HEK293 (cell line): ENCODE measurements at regions not wholly inside any gene's neighbourhood (a gene's known extent, or its start where the extent isn't known, plus 50 kb on each side); places are given as distances from the start of the nearest gene placed in this dataset.

Experiments used
- CTCF ChIA-PET: fragments of 350-600 bp; formaldehyde crosslinking; extraction: SDS; loops from one replicate; lab custom pipeline; 2021; ENCODE audit warnings: antibody characterized with exemption; lab: Yijun Ruan, JAX
- POLR2A ChIA-PET: fragments of 300-600 bp; formaldehyde crosslinking; extraction: SDS; loops from one replicate; lab custom pipeline; 2020; ENCODE audit warnings: antibody characterized with exemption, inconsistent platforms; lab: Yijun Ruan, JAX
- H3K27ac ChIP-seq: fragments of 200-500 bp; sonication (Bioruptor generic); 2 replicates; pipeline ENCODE4 v1.5.1; 2014; ENCODE audit warnings: low read depth, low read length, control low read depth, inconsistent platforms; ENCODE audit errors: extremely low read depth
- H3K36me3 ChIP-seq, 2 experiments: fragments of 200-500 bp in 1 of 2; sonication (Bioruptor generic) in 1 of 2; 1 replicate in 1 of 2; 2 replicates in 1 of 2; pipeline ENCODE4 v1.5.1; 2014 to 2017; ENCODE audit warnings: inconsistent platforms in 2 of 2, low read length in 2 of 2; ENCODE audit not compliant: control insufficient read depth in 2 of 2, insufficient read depth in 1 of 2
- H3K4me1 ChIP-seq: fragments of 200-500 bp; sonication (Bioruptor generic); 2 replicates; pipeline ENCODE4 v1.5.1; 2014; ENCODE audit warnings: mild to moderate bottlenecking, low read length, inconsistent platforms; ENCODE audit not compliant: control insufficient read depth, insufficient read depth
- H3K4me3 ChIP-seq: 2 replicates; pipeline ENCODE4 v1.5.1; 2011; ENCODE audit warnings: low read depth, mild to moderate bottlenecking, control low read depth, low read length, moderate library complexity
- H3K9me3 ChIP-seq: fragments of 200-500 bp; sonication (Bioruptor generic); 2 replicates; pipeline ENCODE4 v1.5.1; 2014; ENCODE audit warnings: low read depth, low read length, inconsistent platforms; ENCODE audit not compliant: control insufficient read depth, insufficient read depth
- KLF10 ChIP-seq: fragments of 450-650 bp; IDR thresholded peaks from 2 replicates; pipeline ENCODE4 v1.5.1; 2018; ENCODE audit warnings: missing biosample characterization, mild to moderate bottlenecking, missing genetic modification characterization
- KLF7 ChIP-seq: fragments of 450-650 bp; formaldehyde crosslinking; IDR thresholded peaks from 2 replicates; pipeline ENCODE4 v1.5.1; 2016; ENCODE audit warnings: missing biosample characterization, missing genetic modification characterization, borderline replicate concordance
- OVOL3 ChIP-seq: fragments of 450-650 bp; formaldehyde crosslinking; IDR thresholded peaks from 2 replicates; pipeline ENCODE4 v1.5.1; 2016; ENCODE audit warnings: missing biosample characterization, missing genetic modification characterization
- TRIM28 ChIP-seq: IDR thresholded peaks from 2 replicates; pipeline ENCODE4 v1.6.1; 2011; ENCODE audit warnings: low read length, control low read depth, borderline replicate concordance
- ZBTB7A ChIP-seq: fragments of 450-650 bp; formaldehyde crosslinking; IDR thresholded peaks from 2 replicates; pipeline ENCODE4 v1.5.1; 2016; ENCODE audit warnings: low read depth, missing biosample characterization, missing genetic modification characterization
- ZFP69B ChIP-seq: fragments of 450-650 bp; formaldehyde crosslinking; IDR thresholded peaks from 2 replicates; pipeline ENCODE4 v1.5.1; 2016; ENCODE audit warnings: missing biosample characterization, missing genetic modification characterization
- ZNF169 ChIP-seq: fragments of 450-650 bp; formaldehyde crosslinking; IDR thresholded peaks from 2 replicates; pipeline ENCODE4 v1.5.1; 2016; ENCODE audit warnings: missing biosample characterization, missing genetic modification characterization
- ZNF214 ChIP-seq: fragments of 450-650 bp; formaldehyde crosslinking; IDR thresholded peaks from 2 replicates; pipeline ENCODE4 v1.5.1; 2017; ENCODE audit warnings: missing biosample characterization, mild to moderate bottlenecking, missing genetic modification characterization, borderline replicate concordance
- ZNF221 ChIP-seq: fragments of 450-650 bp; formaldehyde crosslinking; IDR thresholded peaks from 2 replicates; pipeline ENCODE4 v1.5.1; 2017; ENCODE audit warnings: missing biosample characterization, missing genetic modification characterization, borderline replicate concordance
- ZNF23 ChIP-seq: fragments of 450-650 bp; formaldehyde crosslinking; IDR thresholded peaks from 2 replicates; pipeline ENCODE4 v1.5.1; 2016; ENCODE audit warnings: missing biosample characterization, missing genetic modification characterization, borderline replicate concordance
- ZNF239 ChIP-seq: fragments of 450-650 bp; formaldehyde crosslinking; IDR thresholded peaks from 2 replicates; pipeline ENCODE4 v1.5.1; 2016; ENCODE audit warnings: missing biosample characterization, missing genetic modification characterization
- ZNF24 ChIP-seq: fragments of 450-650 bp; formaldehyde crosslinking; IDR thresholded peaks from 2 replicates; pipeline ENCODE4 v1.5.1; 2016; ENCODE audit warnings: missing biosample characterization, missing genetic modification characterization
- ZNF423 ChIP-seq: fragments of 450-650 bp; formaldehyde crosslinking; IDR thresholded peaks from 2 replicates; pipeline ENCODE4 v1.5.1; 2016; ENCODE audit warnings: missing biosample characterization, missing genetic modification characterization
- ZNF426 ChIP-seq: fragments of 450-650 bp; formaldehyde crosslinking; IDR thresholded peaks from 2 replicates; pipeline ENCODE4 v1.5.1; 2017; ENCODE audit warnings: missing biosample characterization, missing genetic modification characterization, mild to moderate bottlenecking, inconsistent platforms, moderate library complexity
- ZNF510 ChIP-seq: fragments of 450-650 bp; formaldehyde crosslinking; IDR thresholded peaks from 2 replicates; pipeline ENCODE4 v1.5.1; 2018; ENCODE audit warnings: mild to moderate bottlenecking, missing genetic modification characterization, missing biosample characterization; ENCODE audit not compliant: insufficient replicate concordance
- ZNF548 ChIP-seq: fragments of 450-650 bp; formaldehyde crosslinking; IDR thresholded peaks from 2 replicates; pipeline ENCODE4 v1.5.1; 2016; ENCODE audit warnings: missing biosample characterization, missing genetic modification characterization
- ZNF585B ChIP-seq: fragments of 450-650 bp; formaldehyde crosslinking; IDR thresholded peaks from 2 replicates; pipeline ENCODE4 v1.5.1; 2016; ENCODE audit warnings: missing biosample characterization, missing genetic modification characterization
- ZNF624 ChIP-seq: fragments of 450-650 bp; formaldehyde crosslinking; IDR thresholded peaks from 2 replicates; pipeline ENCODE4 v1.5.1; 2017; ENCODE audit warnings: missing biosample characterization, missing genetic modification characterization
- ZNF626 ChIP-seq: fragments of 450-650 bp; sonication (Bioruptor Pico); formaldehyde crosslinking; IDR thresholded peaks from 2 replicates; pipeline ENCODE4 v1.5.1; 2018; ENCODE audit warnings: missing biosample characterization, missing genetic modification characterization, inconsistent platforms
- ZNF792 ChIP-seq: fragments of 450-650 bp; formaldehyde crosslinking; IDR thresholded peaks from 2 replicates; pipeline ENCODE4 v1.5.1; 2016; ENCODE audit warnings: missing biosample characterization, missing genetic modification characterization
- ZXDB ChIP-seq: fragments of 450-650 bp; formaldehyde crosslinking; IDR thresholded peaks from 2 replicates; pipeline ENCODE4 v1.5.1; 2016; ENCODE audit warnings: missing biosample characterization, missing genetic modification characterization
- TF ChIP-seq, protein P1 (sequence below): sonication (generic); formaldehyde crosslinking; IDR thresholded peaks from 2 replicates; pipeline ENCODE4 v1.8.1; 2022; ENCODE audit warnings: mild to moderate bottlenecking, moderate library complexity, missing genetic modification reagents
- TF ChIP-seq, protein P2 (sequence below): fragments of 450-650 bp; formaldehyde crosslinking; IDR thresholded peaks from 2 replicates; pipeline ENCODE4 v1.5.1; 2016; ENCODE audit warnings: missing biosample characterization, missing genetic modification characterization
- TF ChIP-seq, protein P3 (sequence below): fragments of 450-650 bp; formaldehyde crosslinking; IDR thresholded peaks from 2 replicates; pipeline ENCODE4; 2016; ENCODE audit warnings: missing biosample characterization, missing genetic modification characterization
- TF ChIP-seq, protein P4 (sequence below): fragments of 450-650 bp; formaldehyde crosslinking; IDR thresholded peaks from 2 replicates; pipeline ENCODE4 v1.5.1; 2016; ENCODE audit warnings: missing biosample characterization, missing genetic modification characterization
- TF ChIP-seq, protein P5 (sequence below): fragments of 450-650 bp; formaldehyde crosslinking; IDR thresholded peaks from 2 replicates; pipeline ENCODE4 v1.5.1; 2016; ENCODE audit warnings: missing biosample characterization, missing genetic modification characterization

DNA sequence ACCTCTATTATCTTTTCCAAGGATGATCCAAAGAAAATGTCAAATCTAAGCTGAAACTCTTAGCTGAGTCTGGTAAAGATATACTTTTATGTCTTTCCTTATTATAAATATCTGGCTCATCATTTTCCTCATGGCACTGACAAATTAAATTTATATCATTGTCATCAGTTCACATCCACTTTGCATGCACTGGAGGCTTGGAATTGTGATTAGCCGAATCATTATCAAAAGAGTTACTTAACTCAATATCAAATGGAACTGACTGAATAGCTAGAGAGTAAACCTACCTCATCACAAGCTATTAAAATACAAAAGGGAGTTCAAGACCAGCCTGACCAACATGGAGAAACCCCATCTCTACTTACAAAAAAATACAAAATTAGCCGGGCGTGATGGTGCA is 713.9 kb upstream of the MARCKS start (continued):
- TF ChIP-seq, protein P1, sequence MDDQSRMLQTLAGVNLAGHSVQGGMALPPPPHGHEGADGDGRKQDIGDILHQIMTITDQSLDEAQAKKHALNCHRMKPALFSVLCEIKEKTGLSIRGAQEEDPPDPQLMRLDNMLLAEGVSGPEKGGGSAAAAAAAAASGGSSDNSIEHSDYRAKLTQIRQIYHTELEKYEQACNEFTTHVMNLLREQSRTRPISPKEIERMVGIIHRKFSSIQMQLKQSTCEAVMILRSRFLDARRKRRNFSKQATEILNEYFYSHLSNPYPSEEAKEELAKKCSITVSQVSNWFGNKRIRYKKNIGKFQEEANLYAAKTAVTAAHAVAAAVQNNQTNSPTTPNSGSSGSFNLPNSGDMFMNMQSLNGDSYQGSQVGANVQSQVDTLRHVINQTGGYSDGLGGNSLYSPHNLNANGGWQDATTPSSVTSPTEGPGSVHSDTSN = no peak

DNA sequence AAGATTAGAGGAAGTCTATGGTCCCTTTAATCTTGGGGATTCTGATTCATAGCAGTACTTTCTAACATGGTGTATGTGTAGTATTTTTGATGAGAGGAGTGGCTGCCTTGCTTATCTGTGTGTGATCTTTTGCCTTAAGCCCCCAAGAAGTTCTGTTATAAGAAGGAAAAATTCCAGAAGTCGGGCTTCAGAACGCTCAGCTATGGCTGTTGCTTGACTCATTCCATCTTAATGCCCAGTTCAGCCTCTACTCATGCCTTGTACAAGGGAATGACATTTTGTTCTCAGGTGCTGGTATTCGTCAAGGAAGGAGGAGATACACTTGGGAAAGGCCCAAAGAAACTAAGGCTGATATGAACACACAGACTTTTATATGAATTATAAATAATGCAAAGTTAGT is 713.0 kb upstream of the MARCKS start:
- CTCF ChIA-PET = no interaction called here

DNA sequence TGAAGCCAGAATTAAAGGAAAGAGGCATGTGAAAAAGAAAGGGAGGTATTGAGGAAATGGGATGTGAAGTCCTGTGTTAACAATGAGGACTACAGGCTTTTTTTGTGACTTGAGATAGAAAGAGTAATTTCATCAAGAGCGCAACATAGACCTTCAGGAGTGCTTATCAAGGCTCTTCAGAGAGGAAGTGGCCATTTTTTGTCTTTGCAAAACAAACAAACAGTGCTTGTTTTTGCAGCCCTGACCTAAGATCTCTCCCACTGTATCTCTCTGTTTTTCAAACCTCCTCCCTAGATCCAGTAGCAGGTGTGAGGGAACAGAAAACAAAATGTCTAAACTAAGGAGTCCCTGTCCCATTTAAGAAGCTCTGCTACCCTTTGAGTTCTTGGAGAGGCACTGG is 710.3 kb upstream of the MARCKS start:
- H3K27ac ChIP-seq = no peak overlapping the region
- no peak overlapping the region for H3K4me3 ChIP-seq
- no peaks in the 10 kb centered on the region for H3K36me3 ChIP-seq
- H3K4me1 ChIP-seq = 0 out of 2 replicates have a peak, but pooled peaks cover 3% of the 10 kb centered on the region
- ChIA-PET POLR2A (no interaction called here), CTCF (no interaction called here)
- no peaks in the 10 kb centered on the region for H3K9me3 ChIP-seq
- TF ChIP-seq ZNF510 = no peak
- TF ChIP-seq ZNF221 (tag by site-specific recombination) = no peak
- TF ChIP-seq, protein P2, sequence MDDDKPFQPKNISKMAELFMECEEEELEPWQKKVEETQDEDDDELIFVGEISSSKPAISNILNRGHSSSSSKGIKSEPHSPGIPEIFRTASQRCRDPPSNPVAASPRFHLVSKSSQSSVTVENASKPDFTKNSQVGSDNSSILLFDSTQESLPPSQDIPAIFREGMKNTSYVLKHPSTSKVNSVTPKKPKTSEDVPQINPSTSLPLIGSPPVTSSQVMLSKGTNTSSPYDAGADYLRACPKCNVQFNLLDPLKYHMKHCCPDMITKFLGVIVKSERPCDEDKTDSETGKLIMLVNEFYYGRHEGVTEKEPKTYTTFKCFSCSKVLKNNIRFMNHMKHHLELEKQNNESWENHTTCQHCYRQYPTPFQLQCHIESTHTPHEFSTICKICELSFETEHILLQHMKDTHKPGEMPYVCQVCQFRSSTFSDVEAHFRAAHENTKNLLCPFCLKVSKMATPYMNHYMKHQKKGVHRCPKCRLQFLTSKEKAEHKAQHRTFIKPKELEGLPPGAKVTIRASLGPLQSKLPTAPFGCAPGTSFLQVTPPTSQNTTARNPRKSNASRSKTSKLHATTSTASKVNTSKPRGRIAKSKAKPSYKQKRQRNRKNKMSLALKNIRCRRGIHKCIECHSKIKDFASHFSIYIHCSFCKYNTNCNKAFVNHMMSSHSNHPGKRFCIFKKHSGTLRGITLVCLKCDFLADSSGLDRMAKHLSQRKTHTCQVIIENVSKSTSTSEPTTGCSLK (tag by site-specific recombination) = no peak
- TF ChIP-seq ZNF426 (tag by site-specific recombination) = no peak
- TF ChIP-seq ZNF624 = no peak
- TF ChIP-seq ZFP69B (tag by site-specific recombination) = no peak
- TF ChIP-seq, protein P3, sequence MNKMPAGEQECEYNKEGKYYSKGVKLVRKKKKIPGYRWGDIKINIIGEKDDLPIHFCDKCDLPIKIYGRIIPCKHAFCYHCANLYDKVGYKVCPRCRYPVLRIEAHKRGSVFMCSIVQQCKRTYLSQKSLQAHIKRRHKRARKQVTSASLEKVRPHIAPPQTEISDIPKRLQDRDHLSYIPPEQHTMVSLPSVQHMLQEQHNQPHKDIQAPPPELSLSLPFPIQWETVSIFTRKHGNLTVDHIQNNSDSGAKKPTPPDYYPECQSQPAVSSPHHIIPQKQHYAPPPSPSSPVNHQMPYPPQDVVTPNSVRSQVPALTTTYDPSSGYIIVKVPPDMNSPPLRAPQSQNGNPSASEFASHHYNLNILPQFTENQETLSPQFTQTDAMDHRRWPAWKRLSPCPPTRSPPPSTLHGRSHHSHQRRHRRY (tag by site-specific recombination) = no peak
- no peak for TF ChIP-seq TRIM28
- TF ChIP-seq ZNF239 (tag by site-specific recombination) = no peak
- no peak for TF ChIP-seq KLF10 (tag by site-specific recombination)
- TF ChIP-seq ZNF585B (tag by site-specific recombination) = no peak
- no peak for TF ChIP-seq ZBTB7A (tag by site-specific recombination)
- no peak for TF ChIP-seq ZNF24 (tag by site-specific recombination)
- TF ChIP-seq ZNF23 (tag by site-specific recombination) = no peak
- no peak for TF ChIP-seq ZNF548 (tag by site-specific recombination)

More for the DNA sequence above, 713.0 kb upstream of the MARCKS start:
- no peak overlapping the region for H3K4me3 ChIP-seq
- TF ChIP-seq, protein P4, sequence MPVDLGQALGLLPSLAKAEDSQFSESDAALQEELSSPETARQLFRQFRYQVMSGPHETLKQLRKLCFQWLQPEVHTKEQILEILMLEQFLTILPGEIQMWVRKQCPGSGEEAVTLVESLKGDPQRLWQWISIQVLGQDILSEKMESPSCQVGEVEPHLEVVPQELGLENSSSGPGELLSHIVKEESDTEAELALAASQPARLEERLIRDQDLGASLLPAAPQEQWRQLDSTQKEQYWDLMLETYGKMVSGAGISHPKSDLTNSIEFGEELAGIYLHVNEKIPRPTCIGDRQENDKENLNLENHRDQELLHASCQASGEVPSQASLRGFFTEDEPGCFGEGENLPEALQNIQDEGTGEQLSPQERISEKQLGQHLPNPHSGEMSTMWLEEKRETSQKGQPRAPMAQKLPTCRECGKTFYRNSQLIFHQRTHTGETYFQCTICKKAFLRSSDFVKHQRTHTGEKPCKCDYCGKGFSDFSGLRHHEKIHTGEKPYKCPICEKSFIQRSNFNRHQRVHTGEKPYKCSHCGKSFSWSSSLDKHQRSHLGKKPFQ = no peak
- no peak for TF ChIP-seq KLF7
- TF ChIP-seq ZNF792 (tag by site-specific recombination) = no peak
- no peak for TF ChIP-seq ZNF214 (tag by site-specific recombination)
- no peak for TF ChIP-seq ZNF423 (tag by site-specific recombination)
- no peak for TF ChIP-seq ZXDB
- TF ChIP-seq OVOL3 (tag by site-specific recombination) = no peak
- TF ChIP-seq ZNF169 (tag by site-specific recombination) = no peak
- TF ChIP-seq ZNF626 = no peak
- TF ChIP-seq, protein P5, sequence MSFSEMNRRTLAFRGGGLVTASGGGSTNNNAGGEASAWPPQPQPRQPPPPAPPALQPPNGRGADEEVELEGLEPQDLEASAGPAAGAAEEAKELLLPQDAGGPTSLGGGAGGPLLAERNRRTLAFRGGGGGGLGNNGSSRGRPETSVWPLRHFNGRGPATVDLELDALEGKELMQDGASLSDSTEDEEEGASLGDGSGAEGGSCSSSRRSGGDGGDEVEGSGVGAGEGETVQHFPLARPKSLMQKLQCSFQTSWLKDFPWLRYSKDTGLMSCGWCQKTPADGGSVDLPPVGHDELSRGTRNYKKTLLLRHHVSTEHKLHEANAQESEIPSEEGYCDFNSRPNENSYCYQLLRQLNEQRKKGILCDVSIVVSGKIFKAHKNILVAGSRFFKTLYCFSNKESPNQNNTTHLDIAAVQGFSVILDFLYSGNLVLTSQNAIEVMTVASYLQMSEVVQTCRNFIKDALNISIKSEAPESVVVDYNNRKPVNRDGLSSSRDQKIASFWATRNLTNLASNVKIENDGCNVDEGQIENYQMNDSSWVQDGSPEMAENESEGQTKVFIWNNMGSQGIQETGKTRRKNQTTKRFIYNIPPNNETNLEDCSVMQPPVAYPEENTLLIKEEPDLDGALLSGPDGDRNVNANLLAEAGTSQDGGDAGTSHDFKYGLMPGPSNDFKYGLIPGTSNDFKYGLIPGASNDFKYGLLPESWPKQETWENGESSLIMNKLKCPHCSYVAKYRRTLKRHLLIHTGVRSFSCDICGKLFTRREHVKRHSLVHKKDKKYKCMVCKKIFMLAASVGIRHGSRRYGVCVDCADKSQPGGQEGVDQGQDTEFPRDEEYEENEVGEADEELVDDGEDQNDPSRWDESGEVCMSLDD (tag by site-specific recombination) = no peak
- TF ChIP-seq, protein P1 = no peak
- POLR2A ChIA-PET = no interaction called here
- no peaks in the 10 kb centered on the region for H3K9me3 ChIP-seq
- 0 out of 2 replicates have a peak, but pooled peaks cover 3% of the 10 kb centered on the region for H3K4me1 ChIP-seq
- no peak overlapping the region for H3K27ac ChIP-seq
- no peaks in the 10 kb centered on the region for H3K36me3 ChIP-seq
